H9 (cell line): ENCODE measurements at regions not wholly inside any gene's neighbourhood (a gene's known extent, or its start where the extent isn't known, plus 50 kb on each side); places are given as distances from the start of the nearest gene placed in this dataset.

Source experiments
- DNase-seq: peaks from one replicate; pipeline ENCODE4 v3.0.0-alpha.2; 2017
- H2AFZ ChIP-seq: one replicate; pipeline ENCODE4 v1.6.1; 2013; ENCODE audit warnings: mild to moderate bottlenecking, low read length, control low read depth, moderate library complexity
- H2AK5ac ChIP-seq: 2 replicates; pipeline ENCODE4 v1.6.1; 2013; ENCODE audit warnings: low read length, control low read depth, mixed read lengths; ENCODE audit not compliant: insufficient read length
- H2BK120ac ChIP-seq: one replicate; pipeline ENCODE4 v1.6.1; 2013; ENCODE audit warnings: low read depth, mild to moderate bottlenecking, low read length, control low read depth, inconsistent platforms; ENCODE audit not compliant: poor library complexity, severe bottlenecking
- H2BK12ac ChIP-seq: 2 replicates; pipeline ENCODE4 v1.6.1; 2013; ENCODE audit warnings: low read length, control low read depth, mixed read lengths, low read depth; ENCODE audit not compliant: insufficient read length
- H2BK15ac ChIP-seq: 2 replicates; pipeline ENCODE4 v1.6.1; 2013; ENCODE audit warnings: low read depth, low read length, control low read depth
- H2BK20ac ChIP-seq: one replicate; pipeline ENCODE4 v1.6.1; 2013; ENCODE audit warnings: low read depth, mild to moderate bottlenecking, low read length, control low read depth, inconsistent platforms; ENCODE audit not compliant: poor library complexity, severe bottlenecking
- H2BK5ac ChIP-seq: 2 replicates; pipeline ENCODE4 v1.6.1; 2013; ENCODE audit warnings: low read length, control low read depth, mixed read lengths; ENCODE audit not compliant: insufficient read length
- H3K14ac ChIP-seq: 2 replicates; pipeline ENCODE4 v1.6.1; 2013; ENCODE audit warnings: low read length, control low read depth; ENCODE audit not compliant: insufficient read depth
- H3K18ac ChIP-seq: 2 replicates; pipeline ENCODE4 v1.6.1; 2013; ENCODE audit warnings: low read depth, mild to moderate bottlenecking, mixed read lengths, low read length, control low read depth; ENCODE audit not compliant: insufficient read length
- H3K23ac ChIP-seq: 2 replicates; pipeline ENCODE4 v1.6.1; 2013; ENCODE audit warnings: low read length, control low read depth, mixed read lengths, low read depth; ENCODE audit not compliant: insufficient read length
- H3K23me2 ChIP-seq: 2 replicates; pipeline ENCODE4 v1.6.1; 2013; ENCODE audit warnings: low read depth, mild to moderate bottlenecking, mixed read lengths, low read length, control low read depth; ENCODE audit not compliant: insufficient read length, poor library complexity, severe bottlenecking
- H3K27ac ChIP-seq: 2 replicates; pipeline ENCODE4 v1.5.1; 2013; ENCODE audit warnings: low read length, control low read depth, mixed read lengths, low read depth; ENCODE audit not compliant: insufficient read length
- H3K27me3 ChIP-seq: 2 replicates; pipeline ENCODE4 v1.6.1; 2013; ENCODE audit warnings: low read length, control low read depth, inconsistent platforms; ENCODE audit not compliant: insufficient read depth
- H3K4ac ChIP-seq: 2 replicates; pipeline ENCODE4 v1.6.1; 2013; ENCODE audit warnings: low read depth, mild to moderate bottlenecking, control low read depth, inconsistent platforms, low read length, moderate library complexity
- H3K4me1 ChIP-seq: 2 replicates; pipeline ENCODE4 v1.6.1; 2013; ENCODE audit warnings: low read length, control low read depth, inconsistent platforms; ENCODE audit not compliant: insufficient read depth
- H3K4me2 ChIP-seq: 2 replicates; pipeline ENCODE4 v1.6.1; 2013; ENCODE audit warnings: low read length, control low read depth, mixed read lengths; ENCODE audit not compliant: insufficient read length, insufficient read depth
- H3K56ac ChIP-seq: 2 replicates; pipeline ENCODE4 v1.6.1; 2013; ENCODE audit warnings: low read depth, mild to moderate bottlenecking, mixed read lengths, low read length, control low read depth; ENCODE audit not compliant: insufficient read length
- H3K79me1 ChIP-seq: 2 replicates; pipeline ENCODE4 v1.6.1; 2013; ENCODE audit warnings: low read depth, mild to moderate bottlenecking, moderate library complexity, low read length, control low read depth, inconsistent platforms; ENCODE audit not compliant: insufficient read depth, poor library complexity, severe bottlenecking
- H3K79me2 ChIP-seq: 2 replicates; pipeline ENCODE4 v1.6.1; 2013; ENCODE audit warnings: low read length, control low read depth, inconsistent platforms; ENCODE audit not compliant: insufficient read depth
- H3K9ac ChIP-seq: 2 replicates; pipeline ENCODE4 v1.6.1; 2013; ENCODE audit warnings: low read length, control low read depth, mixed read lengths; ENCODE audit not compliant: insufficient read length; ENCODE audit errors: extremely low read depth
- H3K9me3 ChIP-seq: one replicate; pipeline ENCODE4 v1.6.1; 2013; ENCODE audit warnings: low read depth, low read length, inconsistent platforms; ENCODE audit not compliant: control insufficient read depth
- H3T11ph ChIP-seq: one replicate; pipeline ENCODE4 v1.6.1; 2013; ENCODE audit warnings: mild to moderate bottlenecking, low read length, control low read depth, inconsistent platforms
- H4K20me1 ChIP-seq: one replicate; pipeline ENCODE4 v1.6.1; 2013; ENCODE audit not compliant: control insufficient read depth, insufficient read length, insufficient read depth
- H4K5ac ChIP-seq: 2 replicates; pipeline ENCODE4 v1.6.1; 2013; ENCODE audit warnings: low read depth, mild to moderate bottlenecking, mixed read lengths, low read length, control low read depth; ENCODE audit not compliant: insufficient read length
- H4K8ac ChIP-seq: replicated peaks from 2 replicates; pipeline ENCODE4 v1.6.1; 2013; ENCODE audit warnings: low read length, control low read depth, mixed read lengths, low read depth; ENCODE audit not compliant: insufficient read length
- H4K91ac ChIP-seq: 2 replicates; pipeline ENCODE4 v1.6.1; 2013; ENCODE audit warnings: low read depth, mild to moderate bottlenecking, moderate library complexity, mixed read lengths, low read length, control low read depth; ENCODE audit not compliant: insufficient read length
- H3K27ac Mint-ChIP-seq, 3 experiments: 2 replicates in 2 of 3; 3 replicates in 1 of 3; pipeline ENCODE4 v1.8.0; 2020 to 2021; ENCODE audit warnings: mixed read lengths in 3 of 3, mild to moderate bottlenecking in 1 of 3, moderate library complexity in 1 of 3
- H3K27me3 Mint-ChIP-seq: 2 replicates; pipeline ENCODE4 v1.8.0; 2021; ENCODE audit warnings: low read depth, mild to moderate bottlenecking, moderate library complexity, mixed read lengths
- H3K36me3 Mint-ChIP-seq, 3 experiments: 2 replicates in 2 of 3; 3 replicates in 1 of 3; pipeline ENCODE4 v1.8.0; 2020 to 2021; ENCODE audit warnings: low read depth in 3 of 3, mixed read lengths in 3 of 3; ENCODE audit not compliant: insufficient read depth in 1 of 3
- H3K4me1 Mint-ChIP-seq, 2 experiments: 2 replicates each; pipeline ENCODE4 v1.8.0; 2020; ENCODE audit warnings: mixed read lengths in 2 of 2
- H3K4me3 Mint-ChIP-seq, 2 experiments: 2 replicates in 1 of 2; 3 replicates in 1 of 2; pipeline ENCODE4 v1.8.0; 2020 to 2021; ENCODE audit warnings: mild to moderate bottlenecking in 2 of 2, mixed read lengths in 2 of 2, moderate library complexity in 1 of 2
- H3K9me3 Mint-ChIP-seq, 2 experiments: 2 replicates in 1 of 2; 3 replicates in 1 of 2; pipeline ENCODE4 v1.8.0; 2020; ENCODE audit warnings: mild to moderate bottlenecking in 2 of 2, mixed read lengths in 2 of 2, moderate library complexity in 1 of 2
- CTCF ChIP-seq: fragments of 200-600 bp; sonication (generic); conservative IDR thresholded peaks from 3 replicates; pipeline ENCODE4 v1.8.0; 2021; ENCODE audit warnings: antibody characterized with exemption, mild to moderate bottlenecking
- WGBS: extraction: QIAGEN DNeasy Blood & Tissue Kit; methylation state at CpG from one replicate; pipeline ENCODE4 v1.1.7; 2013; ENCODE audit warnings: missing lambda C conversion rate, low lambda C conversion rate, mixed read lengths; ENCODE audit not compliant: insufficient read length; ENCODE audit errors: extremely low coverage; 5-methylcytosine and 5-hydroxymethylcytosine counted together

DNA sequence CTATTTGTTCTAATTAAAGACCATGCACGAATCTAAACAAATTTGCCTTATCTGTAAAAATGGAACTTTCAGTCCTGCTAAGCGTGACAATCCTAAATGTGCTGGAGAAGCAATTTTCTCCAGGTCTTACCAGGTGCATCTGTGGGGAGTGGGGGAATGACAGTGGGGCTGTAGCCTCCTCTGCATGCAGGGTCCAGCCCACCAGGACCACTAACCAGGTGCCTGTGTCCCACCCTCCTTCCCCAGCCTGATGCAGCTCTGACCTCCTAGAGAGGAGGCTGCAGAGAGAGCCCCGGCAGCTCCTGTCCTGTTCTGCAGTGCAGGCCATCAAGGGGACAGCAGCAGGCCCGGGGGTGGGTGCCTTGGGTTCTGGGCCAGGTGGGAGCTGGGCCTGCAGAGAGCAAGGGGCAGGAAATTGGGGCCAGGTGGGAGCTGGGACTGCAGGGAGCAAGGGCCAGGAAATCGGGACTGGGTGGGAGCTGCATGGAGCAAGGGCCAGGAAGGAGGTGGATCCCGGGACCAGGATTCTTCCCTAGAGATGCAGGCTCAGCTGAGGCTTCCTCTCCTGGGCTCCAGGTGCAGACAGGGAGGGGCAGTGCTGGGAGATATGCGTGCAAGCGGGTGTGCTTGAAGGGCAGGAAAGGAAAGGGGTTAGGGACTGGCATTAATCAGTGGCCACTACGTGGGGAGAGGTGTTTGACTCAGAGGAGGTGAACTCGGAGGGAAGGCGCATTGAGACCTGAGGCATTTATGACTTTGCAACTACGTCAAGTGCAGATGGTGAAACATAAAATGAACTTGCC, 185.3 kb downstream of the ANKRD30B start:
- Histone ChIP-seq H3K56ac (no peak overlapping the region), H3K9me3 (peaks cover 98% of the 10 kb centered on the region), H3K4ac (no peak overlapping the region), H3K79me1 (no peaks in the 10 kb centered on the region), H3K23me2 (no peaks in the 10 kb centered on the region), H2BK12ac (no peak overlapping the region), H4K20me1 (peaks cover 4% of the 10 kb centered on the region), H4K5ac (no peak overlapping the region), H2BK20ac (no peak overlapping the region), H3K18ac (no peak overlapping the region), H4K8ac (no peak overlapping the region), H2AK5ac (no peak overlapping the region), H2BK120ac (no peak overlapping the region), H3K4me2 (no peak overlapping the region), H3T11ph (no peak overlapping the region), H2BK15ac (no peak overlapping the region), H2AFZ (no peak overlapping the region), H3K14ac (no peak overlapping the region), H3K79me2 (no peaks in the 10 kb centered on the region), H3K27me3 (no peaks in the 10 kb centered on the region), H3K23ac (no peak overlapping the region), H4K91ac (no peak overlapping the region), H3K27ac (no peak overlapping the region), H3K4me1 (no peaks in the 10 kb centered on the region), H2BK5ac (no peak overlapping the region), H3K9ac (no peak overlapping the region)
- Mint-ChIP-seq H3K27ac (no peak overlapping the region), H3K9me3 (peaks cover 92 to 95% of the 10 kb centered on the region in 2 experiments), H3K4me3 (no peak overlapping the region; a peak in 1 of 5 replicates), H3K4me1 (no peaks in the 10 kb centered on the region), H3K36me3 (peaks cover 19 to 45% (median 27%) of the 10 kb centered on the region in 3 experiments; a peak in 6 of 7 replicates), H3K27me3 (peaks cover 5% of the 10 kb centered on the region)
- no peak for DNase-seq
- no peak for TF ChIP-seq CTCF
- WGBS, result no CpG with 5 or more reads among the region's 12 CpGs
